ENCODE measurements at regions not wholly inside any gene's neighbourhood (a gene's known extent, or its start where the extent isn't known, plus 50 kb on each side); places are given as distances from the start of the nearest gene placed in this dataset.
A peak's percentile ranks its signal among the peaks of the same experiment; 100 is the strongest.

DNA sequence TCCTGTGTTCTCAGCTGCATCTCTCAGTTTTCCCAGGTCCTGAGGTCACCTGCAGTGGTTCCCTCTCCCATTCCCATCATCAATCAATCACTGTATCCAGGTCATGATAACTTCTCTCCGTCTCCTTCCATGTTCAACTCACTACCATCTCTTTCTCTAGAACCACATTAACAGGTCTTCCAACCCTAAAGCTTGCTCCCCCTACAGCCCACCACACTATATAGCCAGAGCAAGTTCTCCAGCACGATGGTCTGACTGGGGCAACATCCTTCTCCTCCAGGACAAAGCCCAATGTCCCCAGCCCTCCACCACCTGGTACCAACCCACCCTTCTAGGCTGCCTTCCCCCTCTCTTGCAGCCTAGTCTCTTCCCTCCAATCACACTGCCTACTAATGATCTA lies 241.6 kb downstream of the CDK5RAP2 start:
- Histone ChIP-seq H3K9me3 (ENCODE audit: low read depth, low read length, poor library complexity, severe bottlenecking) (no peaks in the 10 kb centered on the region), H3K4me3 (ENCODE audit: low read depth, low read length, poor library complexity, severe bottlenecking) (no peak overlapping the region), H3K27me3 (replicated peaks; ENCODE audit: insufficient read depth, low read depth, low read length, poor library complexity) (peaks cover 49% of the 10 kb centered on the region), H3K4me1 (ENCODE audit: insufficient read depth, low read length, poor library complexity, severe bottlenecking) (no peaks in the 10 kb centered on the region), H3K27ac (ENCODE audit: low read depth, low read length, poor library complexity, severe bottlenecking) (no peak overlapping the region), H3K36me3 (ENCODE audit: insufficient read depth, low read length, poor library complexity, severe bottlenecking) (no peaks in the 10 kb centered on the region)
- ChIA-PET POLR2A (ENCODE audit: low non-redundant PET) (no interaction called here), CTCF (no interaction called here)
- intact Hi-C loops (cut with micrococcal nuclease; ENCODE audit: unreplicated experiment), result no loop called here
- no peak for DNase-seq (ENCODE audit: low spot score)
- BruUV-seq (replicated peaks), result no TSS peak
- TF ChIP-seq, protein P1, sequence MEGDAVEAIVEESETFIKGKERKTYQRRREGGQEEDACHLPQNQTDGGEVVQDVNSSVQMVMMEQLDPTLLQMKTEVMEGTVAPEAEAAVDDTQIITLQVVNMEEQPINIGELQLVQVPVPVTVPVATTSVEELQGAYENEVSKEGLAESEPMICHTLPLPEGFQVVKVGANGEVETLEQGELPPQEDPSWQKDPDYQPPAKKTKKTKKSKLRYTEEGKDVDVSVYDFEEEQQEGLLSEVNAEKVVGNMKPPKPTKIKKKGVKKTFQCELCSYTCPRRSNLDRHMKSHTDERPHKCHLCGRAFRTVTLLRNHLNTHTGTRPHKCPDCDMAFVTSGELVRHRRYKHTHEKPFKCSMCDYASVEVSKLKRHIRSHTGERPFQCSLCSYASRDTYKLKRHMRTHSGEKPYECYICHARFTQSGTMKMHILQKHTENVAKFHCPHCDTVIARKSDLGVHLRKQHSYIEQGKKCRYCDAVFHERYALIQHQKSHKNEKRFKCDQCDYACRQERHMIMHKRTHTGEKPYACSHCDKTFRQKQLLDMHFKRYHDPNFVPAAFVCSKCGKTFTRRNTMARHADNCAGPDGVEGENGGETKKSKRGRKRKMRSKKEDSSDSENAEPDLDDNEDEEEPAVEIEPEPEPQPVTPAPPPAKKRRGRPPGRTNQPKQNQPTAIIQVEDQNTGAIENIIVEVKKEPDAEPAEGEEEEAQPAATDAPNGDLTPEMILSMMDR (conservative IDR thresholded peaks at IDR 0.05; ENCODE audit: low read depth, low read length), result 0 out of 2 replicates have a peak, but pooled peaks have one; percentile 17
- no peak for TF ChIP-seq EZH2 (IDR thresholded peaks at IDR 0.05; ENCODE audit: borderline replicate concordance, low read depth, low read length, poor library complexity, severe bottlenecking)

DNA sequence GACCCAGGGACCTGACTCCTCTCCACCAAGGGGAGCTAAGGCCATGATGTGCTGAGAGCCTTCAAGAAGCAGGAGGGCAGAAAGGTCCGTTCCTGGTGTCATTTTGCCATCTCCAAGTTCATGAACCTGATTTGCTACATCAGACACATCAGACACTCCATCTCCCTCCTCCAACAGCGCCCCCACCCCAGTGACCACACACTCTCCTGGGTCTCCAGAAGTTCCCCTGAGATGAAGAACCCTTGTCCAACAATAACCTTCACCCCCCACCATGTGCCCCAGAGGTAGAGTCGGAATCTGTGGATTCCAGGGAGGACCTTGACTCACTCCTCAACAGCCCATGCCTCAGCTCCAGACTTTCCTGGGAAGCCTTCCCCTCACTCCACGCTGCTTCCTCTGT lies 242.8 kb downstream of the CDK5RAP2 start:
- TF ChIP-seq, protein P1 (conservative IDR thresholded peaks at IDR 0.05; ENCODE audit: low read depth, low read length), result no peak
- TF ChIP-seq EZH2 (IDR thresholded peaks at IDR 0.05; ENCODE audit: borderline replicate concordance, low read depth, low read length, poor library complexity, severe bottlenecking), result no peak
- no peaks in the 10 kb centered on the region for H3K36me3 ChIP-seq (ENCODE audit: insufficient read depth, low read length, poor library complexity, severe bottlenecking)
- intact Hi-C loops (cut with micrococcal nuclease; ENCODE audit: unreplicated experiment), result no loop called here
- peaks cover 53% of the 10 kb centered on the region for H3K27me3 ChIP-seq (replicated peaks; ENCODE audit: insufficient read depth, low read depth, low read length, poor library complexity)
- no peak for DNase-seq (ENCODE audit: low spot score)
- H3K9me3 ChIP-seq (ENCODE audit: low read depth, low read length, poor library complexity, severe bottlenecking), result no peaks in the 10 kb centered on the region
- H3K4me1 ChIP-seq (ENCODE audit: insufficient read depth, low read length, poor library complexity, severe bottlenecking), result no peaks in the 10 kb centered on the region
- CTCF ChIA-PET, result no interaction called here
- POLR2A ChIA-PET (ENCODE audit: low non-redundant PET), result no interaction called here
- no peak overlapping the region for H3K27ac ChIP-seq (ENCODE audit: low read depth, low read length, poor library complexity, severe bottlenecking)
- BruUV-seq (replicated peaks), result no TSS peak
- no peak overlapping the region for H3K4me3 ChIP-seq (ENCODE audit: low read depth, low read length, poor library complexity, severe bottlenecking)

DNA sequence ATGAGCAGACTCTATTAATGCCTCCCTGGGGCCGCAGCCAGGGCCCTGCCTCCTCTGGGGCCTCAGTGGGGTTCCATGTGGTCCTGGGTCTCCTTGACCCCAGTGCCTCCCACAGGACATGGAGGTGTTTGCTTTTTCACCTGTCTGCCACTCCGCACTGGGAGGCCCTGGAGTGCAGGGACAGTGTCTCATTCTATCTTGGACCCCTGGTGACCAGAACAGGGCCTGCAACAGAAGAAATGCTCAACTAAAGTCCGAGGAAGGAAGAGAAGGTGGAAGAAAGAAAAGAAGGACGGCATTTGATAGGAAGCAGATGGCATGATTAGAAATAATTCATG lies 243.2 kb downstream of the CDK5RAP2 start:
- Histone ChIP-seq H3K36me3 (ENCODE audit: insufficient read depth, low read length, poor library complexity, severe bottlenecking) (no peaks in the 10 kb centered on the region), H3K4me3 (ENCODE audit: low read depth, low read length, poor library complexity, severe bottlenecking) (no peak overlapping the region), H3K27ac (ENCODE audit: low read depth, low read length, poor library complexity, severe bottlenecking) (no peak overlapping the region), H3K4me1 (ENCODE audit: insufficient read depth, low read length, poor library complexity, severe bottlenecking) (no peaks in the 10 kb centered on the region), H3K27me3 (replicated peaks; ENCODE audit: insufficient read depth, low read depth, low read length, poor library complexity) (peaks cover 54% of the 10 kb centered on the region), H3K9me3 (ENCODE audit: low read depth, low read length, poor library complexity, severe bottlenecking) (no peaks in the 10 kb centered on the region)
- CTCF ChIA-PET, result no interaction called here
- intact Hi-C loops (cut with micrococcal nuclease; ENCODE audit: unreplicated experiment), result no loop called here
- no peak for TF ChIP-seq EZH2 (IDR thresholded peaks at IDR 0.05; ENCODE audit: borderline replicate concordance, low read depth, low read length, poor library complexity, severe bottlenecking)
- TF ChIP-seq, protein P1 (conservative IDR thresholded peaks at IDR 0.05; ENCODE audit: low read depth, low read length), result no peak
- no TSS peak for BruUV-seq (replicated peaks)
- POLR2A ChIA-PET (ENCODE audit: low non-redundant PET), result no interaction called here
- no peak for DNase-seq (ENCODE audit: low spot score)
